Stomach (tissue), 4 donors: ENCODE measurements at regions not wholly inside any gene's neighbourhood (a gene's known extent, or its start where the extent isn't known, plus 50 kb on each side); places are given as distances from the start of the nearest gene placed in this dataset.

Experiments used
- POLR2A ChIP-seq, 4 donors: fragments of 450-650 bp; IDR thresholded peaks; one replicate each; pipeline ENCODE4 v1.6.1; 2016; ENCODE audit warnings: antibody characterized with exemption in 4 of 4, control low read depth in 2 of 4, mild to moderate bottlenecking in 1 of 4, moderate library complexity in 1 of 4
- TF ChIP-seq, protein P1 (sequence below), 7 experiments: fragments of 450-650 bp in 4 of 7; fragments of 200-600 bp in 3 of 7; sonication (generic) in 3 of 7; IDR thresholded peaks; one replicate each; pipeline ENCODE4 v1.5.1; 2016 to 2019; ENCODE audit warnings: antibody characterized with exemption in 7 of 7, control low read depth in 2 of 7, mild to moderate bottlenecking in 1 of 7

DNA sequence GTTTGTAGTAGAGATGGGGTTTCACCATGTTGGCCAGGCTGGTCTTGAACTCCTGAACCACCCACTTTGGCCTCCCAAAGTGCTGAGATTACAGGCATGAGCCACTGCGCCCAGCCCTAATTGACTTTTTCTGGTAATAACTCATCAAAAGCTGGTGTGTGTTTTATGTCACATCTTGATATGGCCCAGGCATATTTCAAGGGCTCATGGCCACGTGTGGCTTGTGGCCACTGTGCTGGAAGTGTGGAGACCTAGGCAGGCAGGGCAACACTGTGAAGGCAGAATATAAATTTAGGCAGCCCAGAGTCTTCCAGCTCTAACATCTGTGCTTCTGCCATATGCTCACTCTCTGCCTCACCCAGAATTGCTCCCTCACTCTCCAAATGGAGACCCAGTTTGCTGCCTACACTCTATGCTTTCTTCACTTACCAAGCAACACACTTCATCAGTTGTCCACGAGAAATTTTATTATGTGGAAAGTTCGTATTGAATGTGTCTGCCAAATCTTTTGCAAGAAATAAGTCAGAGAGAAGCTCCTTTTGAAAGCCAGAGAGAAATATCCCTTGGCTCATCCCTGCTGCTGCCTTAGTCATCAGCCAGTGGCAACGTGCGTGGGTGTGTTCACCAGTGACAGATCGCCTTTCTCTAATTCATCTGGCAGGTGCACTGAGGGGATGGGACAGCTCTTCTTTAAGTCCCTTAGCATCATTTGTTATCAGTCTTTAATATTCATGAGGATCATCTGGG, 129.4 kb upstream of the CXCR4 start:
- TF ChIP-seq POLR2A (IDR thresholded peaks at IDR 0.05), result no peak
- TF ChIP-seq, protein P1, sequence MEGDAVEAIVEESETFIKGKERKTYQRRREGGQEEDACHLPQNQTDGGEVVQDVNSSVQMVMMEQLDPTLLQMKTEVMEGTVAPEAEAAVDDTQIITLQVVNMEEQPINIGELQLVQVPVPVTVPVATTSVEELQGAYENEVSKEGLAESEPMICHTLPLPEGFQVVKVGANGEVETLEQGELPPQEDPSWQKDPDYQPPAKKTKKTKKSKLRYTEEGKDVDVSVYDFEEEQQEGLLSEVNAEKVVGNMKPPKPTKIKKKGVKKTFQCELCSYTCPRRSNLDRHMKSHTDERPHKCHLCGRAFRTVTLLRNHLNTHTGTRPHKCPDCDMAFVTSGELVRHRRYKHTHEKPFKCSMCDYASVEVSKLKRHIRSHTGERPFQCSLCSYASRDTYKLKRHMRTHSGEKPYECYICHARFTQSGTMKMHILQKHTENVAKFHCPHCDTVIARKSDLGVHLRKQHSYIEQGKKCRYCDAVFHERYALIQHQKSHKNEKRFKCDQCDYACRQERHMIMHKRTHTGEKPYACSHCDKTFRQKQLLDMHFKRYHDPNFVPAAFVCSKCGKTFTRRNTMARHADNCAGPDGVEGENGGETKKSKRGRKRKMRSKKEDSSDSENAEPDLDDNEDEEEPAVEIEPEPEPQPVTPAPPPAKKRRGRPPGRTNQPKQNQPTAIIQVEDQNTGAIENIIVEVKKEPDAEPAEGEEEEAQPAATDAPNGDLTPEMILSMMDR (IDR thresholded peaks at IDR 0.05), result no peak
